ENCODE measurements at regions not wholly inside any gene's neighbourhood (a gene's known extent, or its start where the extent isn't known, plus 50 kb on each side); places are given as distances from the start of the nearest gene placed in this dataset.

GRCh38 chr6:156387472-156387871 lies 389.7 kb upstream of the ARID1B start:
- intact Hi-C loops (cut with micrococcal nuclease) (no loop called here), dilution Hi-C loops (cut with HindIII; ENCODE audit: low sequenced_read_pairs, unreplicated experiment) (no loop called here), in situ Hi-C loops (cut with MboI; ENCODE audit: low sequenced_read_pairs) (no loop called here)
- Histone ChIP-seq H3K9ac (ENCODE audit: low read depth, low read length) (no peak overlapping the region), H3K36me3 (ENCODE audit: control insufficient read depth, insufficient read depth, low read length) (no peaks in the 10 kb centered on the region), H2AK5ac (ENCODE audit: low read depth, low read length) (no peak overlapping the region), H3K4ac (ENCODE audit: low read depth, low read length) (no peak overlapping the region), H2BK20ac (ENCODE audit: low read depth, low read length) (no peak overlapping the region), H3K79me1 (ENCODE audit: low read depth in 1 of 2, low read length in 2 of 2) (no peaks in the 10 kb centered on the region), H3K9me1 (ENCODE audit: insufficient read depth, low read length) (no peaks in the 10 kb centered on the region), H3K4me3 (ENCODE audit: insufficient read depth, low read depth, low read length) (no peak overlapping the region), H2AK9ac (replicated peaks; ENCODE audit: low read depth, low read length, poor library complexity) (no peak overlapping the region), H4K20me1 (ENCODE audit: insufficient read depth, low read length) (no peaks in the 10 kb centered on the region), H2AFZ (replicated peaks; ENCODE audit: low read length, poor library complexity) (no peak overlapping the region), H4K91ac (ENCODE audit: insufficient read depth, low read depth, low read length) (no peak overlapping the region), H3K56ac (ENCODE audit: extremely low read depth, insufficient read depth, low read length) (no peak overlapping the region), H4K5ac (ENCODE audit: low read depth, low read length) (no peak overlapping the region), H3K27me3 (ENCODE audit: control insufficient read depth, insufficient read depth, low read length) (peaks cover 19% of the 10 kb centered on the region), H2BK120ac (ENCODE audit: low read depth, low read length) (no peak overlapping the region), H4K8ac (ENCODE audit: low read depth in 2 of 2, low read length in 2 of 2) (no peak overlapping the region), H2BK15ac (ENCODE audit: low read depth, low read length) (no peak overlapping the region), H3K9me3 (ENCODE audit: control insufficient read depth, insufficient read depth, low read length) (no peaks in the 10 kb centered on the region), H3K23ac (ENCODE audit: low read depth, low read length) (no peak overlapping the region), H2BK5ac (ENCODE audit: low read depth, low read length, poor library complexity, severe bottlenecking) (no peak overlapping the region), H3K14ac (replicated peaks; ENCODE audit: low read depth, low read length) (no peak overlapping the region), H3K27ac (ENCODE audit: insufficient read depth, low read length) (no peak overlapping the region), H3K18ac (ENCODE audit: low read depth, low read length) (no peak overlapping the region), H3K4me1 (ENCODE audit: control insufficient read depth, insufficient read depth, low read length) (no peaks in the 10 kb centered on the region), H3K4me2 (ENCODE audit: low read depth, low read length) (no peak overlapping the region)
- ChIA-PET POLR2A (ENCODE audit: unreplicated experiment) (no interaction called here), CTCF (no interaction called here)
- ATAC-seq (ENCODE audit: low read depth) = no peak
- no TSS peak for BruUV-seq (replicated peaks)
- DNase-seq = no peak
- WGBS, 2 experiments (ENCODE audit: extremely low coverage in 2 of 2, insufficient read length in 1 of 2) = no CpG with 5 or more reads among the region's 4 CpGs
- TF ChIP-seq CEBPB (IDR thresholded peaks at IDR 0.05; ENCODE audit: low read depth, low read length) (no peak), ELK1 (IDR thresholded peaks at IDR 0.05; ENCODE audit: borderline replicate concordance, low read depth, low read length) (no peak), CHD1 (IDR thresholded peaks at IDR 0.05; ENCODE audit: low read depth, low read length) (no peak), FOS (IDR thresholded peaks at IDR 0.05; ENCODE audit: low read depth, low read length) (no peak), MXI1 (IDR thresholded peaks at IDR 0.05; ENCODE audit: borderline replicate concordance, low read depth, low read length) (no peak), RFX5 (IDR thresholded peaks at IDR 0.05; ENCODE audit: low read depth, low read length) (no peak), NFE2L2 (IDR thresholded peaks at IDR 0.05; ENCODE audit: low read depth, low read length) (no peak), RCOR1 (IDR thresholded peaks at IDR 0.05; ENCODE audit: insufficient replicate concordance, low read length) (no peak), BHLHE40 (IDR thresholded peaks at IDR 0.05; ENCODE audit: low read depth, low read length) (no peak), SMC3 (IDR thresholded peaks at IDR 0.05; ENCODE audit: low read depth, low read length) (no peak), RAD21 (IDR thresholded peaks at IDR 0.05; ENCODE audit: low read length) (no peak), POLR2A (IDR thresholded peaks at IDR 0.05; ENCODE audit: low read depth, low read length) (no peak), MAZ (IDR thresholded peaks at IDR 0.05; ENCODE audit: borderline replicate concordance, low read depth, low read length) (no peak), CTCF (conservative IDR thresholded peaks at IDR 0.05; ENCODE audit: low read depth, low read length) (no peak), USF2 (IDR thresholded peaks at IDR 0.05; ENCODE audit: low read depth, low read length) (no peak), MAFK (IDR thresholded peaks at IDR 0.05; ENCODE audit: low read depth, low read length) (no peak)
